HG03066 (cell line): ENCODE measurements at regions not wholly inside any gene's neighbourhood (a gene's known extent, or its start where the extent isn't known, plus 50 kb on each side); places are given as distances from the start of the nearest gene placed in this dataset.

Experiments used
- ATAC-seq: cut with Tn5 transposase; IDR thresholded peaks from one replicate; pipeline ENCODE4 v1.9.1; 2021; ENCODE audit warnings: low read depth; ENCODE audit not compliant: unreplicated experiment

DNA sequence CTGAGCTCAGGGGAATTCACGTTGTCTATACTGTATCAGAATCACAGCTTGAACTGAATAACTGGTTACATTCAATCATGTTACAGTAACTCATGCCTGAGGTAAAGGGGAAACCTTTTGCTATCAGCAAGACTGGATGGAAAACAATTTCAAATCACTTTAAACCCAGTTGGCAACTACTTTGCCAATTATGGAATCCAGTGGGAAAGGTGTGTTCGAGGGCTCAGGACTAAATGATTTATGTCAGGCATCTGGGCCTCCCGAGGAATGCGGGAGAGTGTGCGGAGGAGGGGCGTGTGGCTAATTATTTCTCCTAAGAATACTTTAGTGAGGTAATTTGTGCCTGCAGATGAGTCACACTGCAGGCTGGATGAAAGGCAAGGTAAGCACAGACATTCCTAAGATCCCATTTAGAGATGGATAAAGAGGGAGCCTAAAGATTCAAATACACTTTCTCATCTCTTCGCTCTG lies 100.1 kb downstream of the HRH4 start:
- no peak for ATAC-seq

DNA sequence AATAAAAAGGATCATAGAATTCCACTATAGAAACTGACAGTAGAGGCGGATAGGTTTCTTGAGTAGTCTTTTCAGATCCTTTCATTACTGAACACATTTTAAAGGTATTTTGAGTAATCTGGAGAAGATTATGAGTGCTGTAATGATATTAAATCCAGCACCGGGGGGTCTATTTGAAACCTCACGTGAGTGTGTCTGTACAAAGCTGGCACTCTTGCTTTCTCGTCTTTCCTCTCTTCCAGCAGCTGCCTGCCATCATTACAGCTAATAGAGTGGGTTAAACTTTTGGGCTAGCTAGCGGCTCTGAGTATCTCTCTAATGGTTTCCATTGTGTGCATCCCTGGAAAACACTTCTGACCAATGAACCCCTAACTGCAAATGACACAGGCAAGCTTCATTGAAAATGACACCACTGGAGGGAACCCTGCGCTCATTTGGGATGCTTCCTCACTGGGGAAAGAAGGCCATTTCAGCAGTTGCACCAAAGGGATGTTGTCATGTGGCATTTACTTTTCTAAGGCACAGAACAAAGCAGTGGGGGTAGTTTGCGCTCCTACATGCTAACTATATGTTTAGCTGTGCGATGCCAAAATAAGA lies 101.0 kb downstream of the HRH4 start:
- ATAC-seq: no peak

DNA sequence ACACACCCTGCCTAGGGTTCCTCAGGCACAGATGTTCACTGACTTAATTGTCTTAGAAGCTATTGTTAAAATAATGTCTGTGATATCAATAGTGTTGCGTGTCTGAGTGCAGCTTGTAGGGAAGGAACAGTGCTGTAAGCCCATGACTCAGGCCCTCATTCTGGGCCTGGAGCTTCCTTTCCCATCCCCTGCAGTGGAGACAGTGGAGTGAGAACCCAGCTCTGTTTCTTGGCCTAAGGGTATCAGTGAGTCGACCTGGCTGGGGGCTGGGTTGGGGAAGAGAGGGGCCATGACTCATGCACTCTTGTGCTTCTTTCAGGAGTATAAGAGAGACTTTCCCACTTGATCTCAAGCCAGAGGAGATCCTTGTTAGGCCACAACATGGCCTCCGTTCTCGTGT lies 106.8 kb downstream of the HRH4 start:
- no peak for ATAC-seq

- no peak for ATAC-seq
These were observed 110.3 kb downstream of the HRH4 start for GRCh38 chr18:24570716-24571115.

DNA sequence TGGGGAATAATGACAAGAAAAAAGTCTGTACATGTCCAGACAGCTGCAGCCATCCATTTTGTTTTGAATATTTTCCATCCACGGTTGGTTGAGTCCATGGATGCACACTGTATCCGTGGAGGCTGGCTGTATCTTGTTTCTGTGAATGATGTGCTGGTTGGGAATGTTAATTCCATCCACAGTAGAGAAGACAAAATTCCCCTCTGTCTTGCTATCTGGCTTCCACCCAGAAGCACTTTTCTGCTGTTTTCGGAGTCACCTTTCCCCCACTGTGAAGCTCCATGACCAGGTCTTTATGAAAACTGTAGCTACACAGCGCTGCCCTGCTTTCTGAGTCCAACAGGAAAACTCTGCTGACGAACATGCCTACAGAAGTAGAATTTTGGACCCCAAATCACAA lies 122.3 kb downstream of the HRH4 start:
- ATAC-seq: no peak

GRCh38 chr18:24584205-24584604 lies 123.8 kb downstream of the HRH4 start:
- no peak for ATAC-seq

GRCh38 chr18:24584813-24585212 lies 124.4 kb downstream of the HRH4 start:
- ATAC-seq: no peak

- no peak for ATAC-seq
These were observed 125.6 kb downstream of the HRH4 start for GRCh38 chr18:24585996-24586566.

GRCh38 chr18:24586662-24587360 lies 126.4 kb downstream of the HRH4 start:
- ATAC-seq: no peak

DNA sequence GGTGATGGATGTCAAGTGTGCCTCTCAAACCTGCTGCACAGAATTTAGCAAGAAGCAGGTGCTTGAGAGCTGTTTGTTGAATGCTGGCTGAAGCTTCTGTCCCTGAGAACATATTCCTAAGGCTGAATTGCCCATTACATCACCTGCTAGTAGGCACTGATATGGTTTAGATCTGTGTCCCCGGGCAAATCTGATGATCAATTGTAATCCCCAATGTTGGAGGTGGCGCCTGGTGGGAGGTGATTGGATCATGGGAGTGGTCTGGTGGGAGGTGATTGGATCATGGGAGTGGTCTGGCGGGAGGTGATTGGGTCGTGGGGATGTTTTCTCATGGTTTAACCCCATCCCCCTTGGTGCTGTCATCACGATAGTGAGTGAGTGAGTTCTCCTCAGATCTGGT lies 128.0 kb downstream of the HRH4 start:
- ATAC-seq: no peak

- no peak for ATAC-seq
These were observed 130.5 kb downstream of the HRH4 start for GRCh38 chr18:24590946-24591345.

GRCh38 chr18:24593401-24593800 lies 133.0 kb downstream of the HRH4 start:
- no peak for ATAC-seq

DNA sequence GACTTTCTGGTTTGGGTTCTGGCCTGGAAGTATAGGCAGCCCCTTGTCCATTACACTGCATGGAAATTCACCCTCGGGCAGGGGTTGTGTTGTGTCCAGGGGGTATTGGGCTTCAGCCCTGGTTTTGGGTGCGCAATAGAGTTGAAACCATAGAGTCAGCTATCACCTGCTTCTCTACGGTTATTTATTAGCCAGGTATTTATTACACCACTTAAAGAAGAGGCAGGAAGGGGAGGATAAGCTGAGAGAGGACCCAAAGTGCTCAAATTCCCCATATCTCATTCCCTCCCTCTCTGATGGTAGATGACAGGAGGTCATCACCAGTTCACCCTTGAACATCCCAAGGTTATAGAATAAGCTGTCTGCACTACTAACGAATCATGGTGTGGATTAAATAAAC lies 133.4 kb downstream of the HRH4 start:
- ATAC-seq: no peak

- no peak for ATAC-seq
These were observed 135.2 kb downstream of the HRH4 start for GRCh38 chr18:24595561-24596031.

DNA sequence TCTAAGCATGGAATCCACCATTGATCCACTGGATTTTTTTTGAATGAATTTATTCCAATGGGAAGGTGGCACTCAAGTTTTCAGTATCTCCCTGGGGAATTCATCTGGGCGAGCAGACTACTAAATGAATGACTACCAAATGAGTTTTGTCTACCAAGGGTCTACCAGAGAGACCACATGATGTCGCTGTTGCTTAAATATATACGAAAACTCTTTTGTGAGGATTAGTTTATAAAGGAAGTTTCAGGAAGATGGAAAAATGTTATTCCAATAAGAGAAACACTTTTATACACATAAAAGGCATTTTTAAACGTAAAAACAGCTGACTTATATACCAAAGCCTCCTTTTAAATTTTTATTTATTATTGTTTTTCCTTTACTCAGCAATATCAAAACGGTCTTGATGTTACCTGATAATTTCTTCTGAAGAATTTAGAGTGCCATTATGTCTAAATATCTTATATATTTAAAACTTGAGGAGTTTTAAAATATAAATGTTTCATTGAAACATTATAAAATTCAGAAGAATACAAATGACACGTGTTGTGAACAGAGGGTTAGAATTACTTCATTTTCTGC lies 139.7 kb downstream of the HRH4 start:
- no peak for ATAC-seq

DNA sequence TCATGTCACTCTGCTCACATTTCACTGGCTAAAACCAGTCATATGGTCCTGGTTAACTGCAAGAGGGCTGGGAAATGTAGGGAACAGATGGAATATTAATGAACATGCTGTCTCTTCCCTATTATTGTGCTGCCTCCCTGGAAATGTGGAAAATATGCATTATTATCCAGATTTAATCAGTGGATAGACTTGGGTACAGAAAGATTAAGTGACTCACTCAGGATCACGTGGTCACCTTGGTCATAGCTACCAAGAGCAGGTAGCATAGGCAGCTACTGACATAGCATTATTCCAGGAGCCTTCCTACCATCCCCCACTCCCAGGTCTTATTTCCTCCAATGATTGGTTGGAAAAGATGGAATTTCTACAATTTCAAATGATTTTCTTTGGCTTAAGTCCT lies 141.1 kb downstream of the HRH4 start:
- ATAC-seq: no peak

DNA sequence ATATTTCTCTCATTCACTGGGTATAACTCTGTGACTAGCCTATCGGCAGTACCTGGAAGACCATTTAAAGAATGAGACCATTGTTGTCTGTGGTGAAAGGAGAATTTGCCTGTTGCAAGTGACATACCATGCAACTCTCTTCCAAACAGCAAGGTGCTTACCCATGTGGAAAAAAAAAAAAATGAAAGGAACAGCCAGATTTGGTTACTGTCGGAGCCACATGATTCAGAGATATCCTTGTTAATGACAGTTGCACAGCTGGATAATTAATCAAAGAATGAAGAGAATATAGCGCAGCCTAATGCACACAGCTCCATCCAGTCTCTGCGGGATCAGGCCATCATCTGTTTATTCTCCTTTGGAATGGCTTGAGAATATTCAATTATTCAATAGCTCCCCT lies 141.8 kb downstream of the HRH4 start:
- no peak for ATAC-seq

- ATAC-seq: no peak
These were observed 142.7 kb downstream of the HRH4 start for GRCh38 chr18:24603151-24603550.

DNA sequence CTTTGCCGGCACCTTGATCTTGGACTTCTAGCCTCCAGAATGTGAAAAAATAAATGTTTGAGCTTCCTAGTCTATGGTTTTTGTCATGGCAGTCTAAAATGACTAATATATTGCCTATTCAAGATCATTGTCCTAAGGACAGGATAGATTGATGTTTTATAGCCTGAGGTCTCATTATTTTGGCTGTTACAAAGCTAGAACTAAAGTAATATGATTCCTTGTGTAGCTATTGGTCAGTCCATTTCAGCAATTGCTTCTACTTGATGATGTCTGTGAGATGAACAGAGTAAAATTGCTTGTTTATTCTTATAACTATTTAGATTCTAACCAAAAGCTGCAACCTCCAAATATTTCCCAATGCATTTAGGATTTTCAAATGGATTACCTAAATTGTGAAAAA lies 145.0 kb downstream of the HRH4 start:
- ATAC-seq: no peak

- ATAC-seq: no peak
These were observed 148.8 kb downstream of the HRH4 start for GRCh38 chr18:24609254-24609653.

DNA sequence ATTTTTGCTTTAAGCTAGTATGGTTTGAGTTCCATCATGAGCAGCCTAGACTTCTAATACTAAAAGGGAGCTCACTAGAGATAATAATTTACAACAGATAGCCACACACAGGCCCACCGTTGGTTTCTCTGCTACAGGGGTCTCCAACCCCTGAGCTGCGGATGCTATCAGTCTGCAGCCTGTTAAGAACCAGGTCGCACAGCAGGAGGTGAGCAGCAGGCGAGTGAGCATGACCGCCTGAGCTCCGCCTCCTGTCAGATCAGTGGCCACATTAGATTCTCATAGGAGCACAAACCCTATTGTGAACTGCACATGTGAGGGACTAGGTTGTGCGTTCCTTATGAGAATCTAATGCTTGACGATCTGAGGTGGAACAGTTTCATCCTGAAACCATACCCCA lies 150.6 kb downstream of the HRH4 start:
- ATAC-seq: no peak
